Fibroblast of pulmonary artery (primary cell): ENCODE measurements at regions not wholly inside any gene's neighbourhood (a gene's known extent, or its start where the extent isn't known, plus 50 kb on each side); places are given as distances from the start of the nearest gene placed in this dataset.
"Not testable (repeated sequence)": the region's sequence is repeated elsewhere in the genome, so short reads cannot be mapped to it uniquely, and the experiment has no call there.

Experiments
- DNase-seq: peaks from one replicate; pipeline ENCODE4 v3.0.0-alpha.2; 2010; ENCODE audit warnings: low read depth
- H3K4me3 ChIP-seq: replicated peaks from 2 replicates; pipeline ENCODE4 v1.5.1; 2011; ENCODE audit warnings: low read depth, mild to moderate bottlenecking, control low read depth, low read length, moderate library complexity
- CTCF ChIP-seq: IDR thresholded peaks from 2 replicates; pipeline ENCODE4 v1.5.1; 2011; ENCODE audit warnings: mild to moderate bottlenecking, control low read depth, low read length, inconsistent platforms; ENCODE audit errors: missing control alignments

- no peak for DNase-seq
- no peak overlapping the region for H3K4me3 ChIP-seq
- no peak for TF ChIP-seq CTCF
Observed at GRCh38 chr9:6142799-6143454, 72.7 kb upstream of the IL33 start.

- not testable (repeated sequence) for H3K4me3 ChIP-seq, DNase-seq
Observed at GRCh38 chr9:6135780-6136179, 79.8 kb upstream of the IL33 start.

- TF ChIP-seq CTCF, result no peak
- H3K4me3 ChIP-seq, result no peak overlapping the region
- no peak for DNase-seq
Observed at GRCh38 chr9:6134661-6135180, 80.9 kb upstream of the IL33 start.

- DNase-seq, result no peak
- H3K4me3 ChIP-seq, result no peak overlapping the region
- TF ChIP-seq CTCF, result no peak
Observed at GRCh38 chr9:6133346-6134063, 82.1 kb upstream of the IL33 start.

GRCh38 chr9:6132650-6133049 lies 83.0 kb upstream of the IL33 start:
- no peak for TF ChIP-seq CTCF
- no peak for DNase-seq
- no peak overlapping the region for H3K4me3 ChIP-seq

- H3K4me3 ChIP-seq, result no peak overlapping the region
- no peak for DNase-seq
- no peak for TF ChIP-seq CTCF
Observed at GRCh38 chr9:6128030-6128429, 87.6 kb upstream of the IL33 start.

GRCh38 chr9:6126377-6126776 lies 89.2 kb upstream of the IL33 start:
- H3K4me3 ChIP-seq, result no peak overlapping the region
- TF ChIP-seq CTCF, result no peak
- no peak for DNase-seq
